PC-9 (cell line): ENCODE measurements at regions not wholly inside any gene's neighbourhood (a gene's known extent, or its start where the extent isn't known, plus 50 kb on each side); places are given as distances from the start of the nearest gene placed in this dataset.

Source experiments
- BruUV-seq: library from RNA; stranded (reverse); fragments of 400-500 nt; replicated peaks from 2 replicates; lab custom pipeline; 2021; lab: Mats Ljungman, UMichigan
- CTCF ChIA-PET: fragments of 300-600 bp; sonication (Branson Sonifier 250); formaldehyde crosslinking; loops from one replicate; lab custom pipeline; 2022; ENCODE audit warnings: antibody characterized with exemption; lab: Charles Lee
- POLR2A ChIA-PET: fragments of 300-600 bp; sonication (Branson Sonifier 250); formaldehyde crosslinking; loops from one replicate; lab custom pipeline; 2022; ENCODE audit warnings: antibody characterized with exemption; ENCODE audit not compliant: unreplicated experiment; lab: Charles Lee
- DNase-seq, 2 experiments: peaks; one replicate each; pipeline versions ENCODE4 v3.0.0 to v3.0.0-alpha.2; 2015 to 2022; ENCODE audit warnings: mixed read lengths in 1 of 2
- H2AFZ ChIP-seq: fragments of 200-600 bp; sonication (generic); 2 replicates; pipeline ENCODE4 v1.8.1; 2017; ENCODE audit warnings: antibody characterized with exemption
- H3F3A ChIP-seq: fragments of 200-600 bp; sonication (generic); 2 replicates; pipeline ENCODE4 v1.8.1; 2017; ENCODE audit warnings: antibody characterized with exemption, mild to moderate bottlenecking, low read depth; ENCODE audit not compliant: insufficient read depth
- H3K27ac ChIP-seq: fragments of 200-600 bp; sonication (generic); 2 replicates; pipeline ENCODE4 v1.6.1; 2016; ENCODE audit warnings: mixed run types
- H3K27me3 ChIP-seq: fragments of 200-600 bp; sonication (generic); 2 replicates; pipeline ENCODE4 v1.6.1; 2016; ENCODE audit warnings: low read depth, mixed run types; ENCODE audit not compliant: insufficient read depth
- H3K36me3 ChIP-seq: fragments of 200-600 bp; sonication (generic); 2 replicates; pipeline ENCODE4 v1.6.1; 2016; ENCODE audit warnings: low read depth, mixed run types
- H3K4me1 ChIP-seq: fragments of 200-600 bp; sonication (generic); replicated peaks from 2 replicates; pipeline ENCODE4 v1.6.1; 2016; ENCODE audit warnings: mixed run types; ENCODE audit not compliant: insufficient read depth
- H3K4me2 ChIP-seq: fragments of 200-600 bp; sonication (generic); 2 replicates; pipeline ENCODE4 v1.6.1; 2017; ENCODE audit warnings: mixed run types
- H3K4me3 ChIP-seq: fragments of 200-600 bp; sonication (generic); 2 replicates; pipeline ENCODE4 v1.6.1; 2016; ENCODE audit warnings: mixed run types
- H3K79me2 ChIP-seq: fragments of 200-600 bp; sonication (generic); 2 replicates; pipeline ENCODE4 v1.6.1; 2017; ENCODE audit warnings: low read depth, mixed run types
- H3K9me2 ChIP-seq: fragments of 200-600 bp; sonication (generic); 2 replicates; pipeline ENCODE4 v1.8.1; 2017; ENCODE audit warnings: mild to moderate bottlenecking; ENCODE audit not compliant: insufficient read depth
- H3K9me3 ChIP-seq: fragments of 200-600 bp; sonication (generic); 2 replicates; pipeline ENCODE4 v1.8.1; 2016; ENCODE audit warnings: low read depth; ENCODE audit not compliant: insufficient read depth
- H4K20me1 ChIP-seq: fragments of 200-600 bp; sonication (generic); 2 replicates; pipeline ENCODE4 v1.8.1; 2017; ENCODE audit not compliant: insufficient read depth
- CTCF ChIP-seq: fragments of 200-600 bp; sonication (generic); conservative IDR thresholded peaks from 2 replicates; pipeline ENCODE4 v1.6.1; 2017; ENCODE audit warnings: mixed run types, antibody characterized with exemption, mild to moderate bottlenecking, moderate library complexity
- EZH2 ChIP-seq: fragments of 200-600 bp; sonication (generic); IDR thresholded peaks from 2 replicates; pipeline ENCODE4 v1.8.0; 2017; ENCODE audit warnings: antibody characterized with exemption, low read depth
- intact Hi-C: fragments of 100-400 bp; cut with micrococcal nuclease; formaldehyde crosslinking; loops from one replicate; pipeline ENCODE4 v1.10.0; 2022; ENCODE audit not compliant: unreplicated experiment

GRCh38 chr15:99508311-99508645 is 57.5 kb upstream of the MEF2A start:
- BruUV-seq = no TSS peak
- Histone ChIP-seq H3K9me3 (no peaks in the 10 kb centered on the region), H3K4me1 (0 out of 2 replicates have a peak, but pooled peaks cover 3% of the 10 kb centered on the region), H3F3A (no peaks in the 10 kb centered on the region), H3K27ac (no peak overlapping the region), H3K9me2 (no peaks in the 10 kb centered on the region), H3K27me3 (no peaks in the 10 kb centered on the region), H3K79me2 (no peaks in the 10 kb centered on the region), H2AFZ (no peak overlapping the region), H3K4me3 (no peak overlapping the region), H3K4me2 (no peak overlapping the region), H3K36me3 (no peaks in the 10 kb centered on the region), H4K20me1 (no peaks in the 10 kb centered on the region)
- CTCF ChIA-PET = no interaction called here
- DNase-seq = no peak
- intact Hi-C loops = no loop called here
- TF ChIP-seq EZH2 (no peak), CTCF (no peak)
- POLR2A ChIA-PET = no interaction called here

- intact Hi-C loops = no loop called here
- Histone ChIP-seq H3K36me3 (no peaks in the 10 kb centered on the region), H2AFZ (no peak overlapping the region), H3K27me3 (no peaks in the 10 kb centered on the region), H3K9me2 (no peaks in the 10 kb centered on the region), H3K9me3 (no peaks in the 10 kb centered on the region), H3K27ac (no peak overlapping the region), H4K20me1 (no peaks in the 10 kb centered on the region), H3K79me2 (no peaks in the 10 kb centered on the region), H3F3A (no peaks in the 10 kb centered on the region), H3K4me3 (no peak overlapping the region), H3K4me1 (0 out of 2 replicates have a peak, but pooled peaks cover 3% of the 10 kb centered on the region), H3K4me2 (no peak overlapping the region)
- BruUV-seq = no TSS peak
- POLR2A ChIA-PET = no interaction called here
- CTCF ChIA-PET = no interaction called here
- TF ChIP-seq CTCF = no peak
- no peak for TF ChIP-seq EZH2
- no peak for DNase-seq
These were observed 56.9 kb upstream of the MEF2A start for GRCh38 chr15:99508852-99509251.

- Histone ChIP-seq H3K4me2 (no peak overlapping the region), H3K9me2 (no peaks in the 10 kb centered on the region), H4K20me1 (no peaks in the 10 kb centered on the region), H3K9me3 (no peaks in the 10 kb centered on the region), H2AFZ (no peak overlapping the region), H3K79me2 (no peaks in the 10 kb centered on the region), H3F3A (no peaks in the 10 kb centered on the region), H3K4me1 (0 out of 2 replicates have a peak, but pooled peaks cover 3% of the 10 kb centered on the region), H3K27me3 (no peaks in the 10 kb centered on the region), H3K4me3 (no peak overlapping the region), H3K36me3 (no peaks in the 10 kb centered on the region), H3K27ac (no peak overlapping the region)
- no TSS peak for BruUV-seq
- TF ChIP-seq CTCF (no peak), EZH2 (no peak)
- ChIA-PET CTCF (no interaction called here), POLR2A (no interaction called here)
- DNase-seq = no peak
- intact Hi-C loops = no loop called here
These were observed 55.9 kb upstream of the MEF2A start for GRCh38 chr15:99509686-99510461.
